Pancreas (tissue), 10 donors: ENCODE measurements at regions not wholly inside any gene's neighbourhood (a gene's known extent, or its start where the extent isn't known, plus 50 kb on each side); places are given as distances from the start of the nearest gene placed in this dataset.

ENCODE experiments used
- ATAC-seq, 4 donors: fragments of 200-7000 bp; cut with Tn5 transposase; one replicate each; pipeline versions ENCODE4 v1.8.0 to v1.9.1; 2020; ENCODE audit warnings: mild to moderate bottlenecking in 4 of 4, moderate library complexity in 4 of 4
- DNase-seq, 6 donors: peaks; one replicate each; pipeline ENCODE4 v3.0.0-alpha.2; 2020
- FAIRE-seq: peaks from 2 replicates; lab custom pipeline; 2012; peaks lifted over from hg19 to GRCh38; lab: Jason Lieb, UNC
- H3K27ac ChIP-seq, 4 donors: fragments of 200-600 bp; sonication (generic); 1 replicate in 3 of 4; 2 replicates in 1 of 4; pipeline versions ENCODE4 v1.5.0 to v1.8.0; 2020
- H3K27me3 ChIP-seq, 4 donors: fragments of 200-600 bp; one replicate each; pipeline ENCODE4 v1.8.0; 2021
- H3K36me3 ChIP-seq, 3 donors: fragments of 200-600 bp; sonication (generic) in 1 of 3; one replicate each; pipeline versions ENCODE4 v1.5.0 to v1.8.0; 2020 to 2021
- H3K4me1 ChIP-seq, 3 donors: fragments of 200-600 bp; one replicate each; pipeline ENCODE4 v1.8.0; 2021
- H3K4me3 ChIP-seq, 4 donors: fragments of 200-600 bp; sonication (generic) in 2 of 4; one replicate each; pipeline versions ENCODE4 v1.5.0 to v1.8.0; 2020 to 2021
- H3K9me3 ChIP-seq, 4 donors: fragments of 200-600 bp; one replicate each; pipeline ENCODE4 v1.8.0; 2021
- WGBS, 2 donors: extraction: QIAGEN DNeasy Blood & Tissue Kit; methylation state at CpG; one replicate each; pipeline ENCODE4 v1.1.7; 2013; 5-methylcytosine and 5-hydroxymethylcytosine counted together
- intact Hi-C, 3 donors: fragments of 100-400 bp; cut with DNase I; formaldehyde crosslinking; loops; one replicate each; pipeline versions ENCODE4 v1.11.1 to v1.14.2; 2022
- TF ChIP-seq, protein P1 (sequence below), 4 donors: fragments of 200-600 bp; sonication (generic) in 3 of 4; IDR thresholded peaks; one replicate each; pipeline versions ENCODE4 v1.5.0 to v1.8.0; 2021; ENCODE audit warnings: antibody characterized with exemption in 4 of 4
- donor health status: healthy with polysubstance abuse.
- donor health status: DM: no; HTN: no; CAD: no; lungs with moderate emphysema.
- donor health status: DM: no; HTN: no; CAD: no.
- donor health status: control.
- donor health status: control.
- donor health status: Bipolar disorder and iron deficiency.
- donor health status: DM: yes; HTN: yes; CAD: no.
- donor health status: DM: no; HTN: no; CAD: no.
- donor health status: DM: no; HTN: no; CAD: no.
- donor health status: DM: yes; HTN: yes; CAD: no.

DNA sequence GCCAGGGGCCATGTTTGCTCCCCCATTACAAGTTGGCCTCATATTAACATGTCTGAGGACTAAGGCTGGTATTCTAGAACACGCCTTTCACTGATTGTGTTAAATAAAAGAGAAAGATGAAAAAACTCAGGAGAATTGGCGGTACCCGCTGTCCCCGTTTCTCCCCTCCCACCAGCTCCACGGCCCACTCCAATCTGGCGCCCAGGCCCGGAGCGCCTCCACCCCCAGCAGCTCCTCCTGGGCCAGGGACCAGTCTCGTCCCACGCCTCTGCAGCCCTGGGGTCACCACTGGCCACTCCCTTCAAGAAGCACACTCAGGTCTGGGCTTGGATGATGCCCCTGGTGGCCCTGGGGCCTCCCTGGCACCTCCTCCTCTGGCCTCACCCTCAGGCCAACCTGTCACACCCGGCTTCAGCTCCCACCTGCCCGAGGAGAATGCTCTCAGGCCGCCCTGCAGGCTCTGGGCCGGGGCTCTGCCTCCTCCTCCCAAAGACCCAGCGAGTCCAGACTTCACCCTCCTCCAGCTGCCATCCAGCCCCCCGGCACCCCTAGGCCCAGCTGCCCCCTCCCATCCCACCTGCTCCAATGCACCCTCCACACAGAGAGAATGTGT, 133.0 kb upstream of the PPP1R26 start:
- Histone ChIP-seq H3K9me3 (no peaks in the 10 kb centered on the region), H3K4me1 (no peaks in the 10 kb centered on the region), H3K4me3 (no peak overlapping the region), H3K27me3 (no peaks in the 10 kb centered on the region), H3K27ac (no peak overlapping the region), H3K36me3 (no peaks in the 10 kb centered on the region)
- intact Hi-C loops, result no loop called here
- no peak for FAIRE-seq
- TF ChIP-seq, protein P1, sequence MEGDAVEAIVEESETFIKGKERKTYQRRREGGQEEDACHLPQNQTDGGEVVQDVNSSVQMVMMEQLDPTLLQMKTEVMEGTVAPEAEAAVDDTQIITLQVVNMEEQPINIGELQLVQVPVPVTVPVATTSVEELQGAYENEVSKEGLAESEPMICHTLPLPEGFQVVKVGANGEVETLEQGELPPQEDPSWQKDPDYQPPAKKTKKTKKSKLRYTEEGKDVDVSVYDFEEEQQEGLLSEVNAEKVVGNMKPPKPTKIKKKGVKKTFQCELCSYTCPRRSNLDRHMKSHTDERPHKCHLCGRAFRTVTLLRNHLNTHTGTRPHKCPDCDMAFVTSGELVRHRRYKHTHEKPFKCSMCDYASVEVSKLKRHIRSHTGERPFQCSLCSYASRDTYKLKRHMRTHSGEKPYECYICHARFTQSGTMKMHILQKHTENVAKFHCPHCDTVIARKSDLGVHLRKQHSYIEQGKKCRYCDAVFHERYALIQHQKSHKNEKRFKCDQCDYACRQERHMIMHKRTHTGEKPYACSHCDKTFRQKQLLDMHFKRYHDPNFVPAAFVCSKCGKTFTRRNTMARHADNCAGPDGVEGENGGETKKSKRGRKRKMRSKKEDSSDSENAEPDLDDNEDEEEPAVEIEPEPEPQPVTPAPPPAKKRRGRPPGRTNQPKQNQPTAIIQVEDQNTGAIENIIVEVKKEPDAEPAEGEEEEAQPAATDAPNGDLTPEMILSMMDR (IDR thresholded peaks at IDR 0.05), result no peak
- DNase-seq, result peak in 2 of 6 donors; percentile 38 to 47
- no peak for ATAC-seq
- 62 to 70% methylated on average over 15 to 16 of the region's 16 CpGs for WGBS, 2 donors

DNA sequence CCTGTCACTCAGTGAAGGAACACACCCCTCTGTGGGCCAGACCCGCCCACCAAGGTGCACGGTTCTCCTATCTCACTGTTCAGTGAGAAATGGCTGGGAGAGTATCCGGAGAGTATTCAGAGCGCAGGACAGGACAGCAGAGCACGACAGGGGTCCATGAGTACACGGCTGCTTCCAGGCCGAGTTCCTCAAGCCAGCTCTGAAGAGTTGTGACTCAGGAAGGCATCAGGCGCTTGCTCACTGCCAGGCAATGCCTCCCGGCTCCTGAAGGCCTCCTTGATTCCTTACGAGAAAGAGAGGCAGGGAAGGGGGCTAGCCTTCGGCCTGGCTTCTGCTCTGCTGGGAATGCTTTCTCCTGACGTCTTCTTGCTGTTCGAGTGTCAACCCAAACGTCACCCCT, 132.1 kb upstream of the PPP1R26 start:
- intact Hi-C loops, result no loop called here
- H3K27me3 ChIP-seq, result no peaks in the 10 kb centered on the region
- TF ChIP-seq, protein P1 (IDR thresholded peaks at IDR 0.05), result no peak
- no peaks in the 10 kb centered on the region for H3K36me3 ChIP-seq
- FAIRE-seq (no peak), DNase-seq (peak in 1 of 6 donors; percentile 27), ATAC-seq (no peak)
- H3K4me3 ChIP-seq, result no peak overlapping the region
- no peak overlapping the region for H3K27ac ChIP-seq
- H3K4me1 ChIP-seq, result no peaks in the 10 kb centered on the region
- 53 to 56% methylated on average over 12 to 14 of the region's 14 CpGs for WGBS, 2 donors
- H3K9me3 ChIP-seq, result no peaks in the 10 kb centered on the region

DNA sequence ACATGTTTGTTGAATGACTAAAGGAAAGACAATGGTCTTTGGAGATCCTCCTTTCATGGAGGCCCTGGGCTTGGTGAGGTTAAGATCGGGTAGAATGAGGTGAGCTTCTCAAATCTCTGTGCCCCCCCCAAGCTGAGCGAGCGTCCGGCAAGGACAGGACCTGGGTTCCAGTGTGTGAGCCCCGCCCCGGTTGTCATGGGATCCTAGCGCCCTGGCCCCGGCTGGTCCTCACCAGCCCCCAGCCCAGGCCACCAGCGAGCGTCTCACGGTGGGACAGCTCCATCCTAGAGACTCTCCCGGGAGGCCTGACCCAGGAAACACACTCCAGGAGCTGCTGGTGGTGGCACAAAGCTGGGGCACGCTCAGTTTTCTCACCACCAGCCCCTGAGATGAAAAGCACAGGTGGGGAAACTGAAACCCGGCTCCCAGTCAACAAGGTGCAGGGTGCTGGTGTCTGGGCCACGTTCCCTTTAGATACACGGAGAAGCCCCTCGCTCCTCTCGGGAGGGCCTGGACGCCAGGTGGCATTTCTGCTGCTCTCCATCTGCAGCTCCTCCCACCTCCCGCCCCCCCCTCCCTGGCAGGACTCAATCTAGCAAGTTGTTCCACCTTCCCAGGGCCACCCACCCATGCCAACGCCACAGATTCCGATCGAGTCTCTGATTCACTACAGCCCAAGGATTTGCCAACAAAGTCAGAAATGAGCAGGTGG, 131.3 kb upstream of the PPP1R26 start:
- WGBS, 2 donors, result 68 to 77% methylated on average over 23 of the region's 23 CpGs
- FAIRE-seq (no peak), ATAC-seq (no peak), DNase-seq (peak in 1 of 6 donors; percentile 48)
- H3K9me3 ChIP-seq, result no peaks in the 10 kb centered on the region
- TF ChIP-seq, protein P1 (IDR thresholded peaks at IDR 0.05), result no peak
- no peaks in the 10 kb centered on the region for H3K27me3 ChIP-seq
- no peaks in the 10 kb centered on the region for H3K4me1 ChIP-seq
- intact Hi-C loops, result no loop called here
- no peak overlapping the region for H3K27ac ChIP-seq
- H3K4me3 ChIP-seq, result no peak overlapping the region
- no peaks in the 10 kb centered on the region for H3K36me3 ChIP-seq

DNA sequence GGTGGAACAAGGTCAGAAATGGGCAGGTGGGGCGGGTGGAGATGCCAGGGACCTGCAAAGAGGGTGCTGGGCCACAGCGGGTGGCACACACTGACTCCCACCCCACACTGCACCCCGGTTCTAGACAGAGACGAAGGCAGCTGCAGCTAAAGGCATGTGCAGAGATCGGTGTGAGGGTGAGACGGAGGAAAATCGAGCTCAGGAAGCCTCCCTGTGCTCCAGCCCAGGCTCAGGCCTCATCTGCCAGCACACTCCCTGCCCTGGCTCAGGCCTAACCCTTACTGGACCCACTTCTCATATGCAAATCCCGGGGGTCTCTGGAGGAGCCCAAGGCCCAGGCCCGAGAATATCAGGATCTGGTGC, 130.8 kb upstream of the PPP1R26 start:
- intact Hi-C loops, result no loop called here

More for the DNA sequence above, 130.8 kb upstream of the PPP1R26 start:
- Histone ChIP-seq H3K36me3 (no peaks in the 10 kb centered on the region), H3K4me1 (no peaks in the 10 kb centered on the region), H3K4me3 (no peak overlapping the region), H3K27ac (no peak overlapping the region), H3K9me3 (no peaks in the 10 kb centered on the region), H3K27me3 (no peaks in the 10 kb centered on the region)
- 72 to 86% methylated on average over 9 of the region's 9 CpGs for WGBS, 2 donors
- TF ChIP-seq, protein P1 (IDR thresholded peaks at IDR 0.05), result no peak
- DNase-seq, result peak in 1 of 6 donors; percentile 31
- ATAC-seq, result no peak
- FAIRE-seq, result no peak
